ENCODE measurements at regions not wholly inside any gene's neighbourhood (a gene's known extent, or its start where the extent isn't known, plus 50 kb on each side); places are given as distances from the start of the nearest gene placed in this dataset.

DNA sequence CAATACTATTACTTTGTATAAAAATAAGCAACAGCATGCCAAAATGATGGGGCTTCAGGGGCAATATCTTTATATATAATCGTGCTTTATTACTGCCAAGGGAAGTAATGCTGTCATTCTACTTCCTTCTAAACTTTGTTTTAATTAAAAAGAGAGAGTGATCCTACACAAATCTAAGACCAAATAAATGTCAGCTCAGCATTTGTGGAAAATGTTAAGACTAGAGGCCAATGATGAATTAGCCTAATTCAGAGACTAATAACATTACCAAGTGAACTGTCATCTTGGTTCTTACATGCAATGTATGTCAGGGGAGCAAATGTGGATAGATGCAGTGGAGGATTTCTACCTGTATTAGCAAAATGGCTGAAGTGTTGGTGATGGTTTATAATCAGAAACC, 166.4 kb upstream of the PTCHD1 start:
- H3K4me1 Mint-ChIP-seq (ENCODE audit: low read depth in 2 of 2) = no peaks in the 10 kb centered on the region
- H3K36me3 Mint-ChIP-seq = no peaks in the 10 kb centered on the region
- no peak overlapping the region for H3K4me3 Mint-ChIP-seq
- no peaks in the 10 kb centered on the region for H3K27me3 Mint-ChIP-seq
- DNase-seq (ENCODE audit: low spot score) = no peak
- H3K9me3 Mint-ChIP-seq = no peaks in the 10 kb centered on the region
- ATAC-seq = no peak
- H3K27ac Mint-ChIP-seq = no peak overlapping the region

DNA sequence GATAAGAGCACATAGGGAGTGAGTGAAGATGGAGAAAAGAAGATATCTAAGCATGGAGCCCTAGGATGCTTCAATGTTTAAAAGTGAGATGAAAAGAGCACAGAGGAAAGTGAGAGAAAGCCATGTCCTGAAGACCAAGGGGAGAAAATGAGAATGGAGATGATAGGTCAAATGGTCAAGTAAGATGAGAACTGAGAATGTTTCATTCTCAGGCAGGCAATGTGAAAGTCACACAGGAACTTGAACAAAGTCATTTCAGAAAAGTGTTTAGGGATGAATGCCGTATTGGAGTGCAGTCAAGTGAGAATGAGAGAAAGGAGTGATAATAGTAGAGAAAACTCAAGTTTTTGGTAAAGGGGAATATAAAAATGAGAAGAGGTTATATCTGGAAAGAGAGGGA, 148.7 kb upstream of the PTCHD1 start:
- DNase-seq (ENCODE audit: low spot score) = no peak
- no peaks in the 10 kb centered on the region for H3K4me1 Mint-ChIP-seq (ENCODE audit: low read depth in 2 of 2)
- no peak overlapping the region for H3K4me3 Mint-ChIP-seq
- H3K27me3 Mint-ChIP-seq = no peaks in the 10 kb centered on the region
- no peak for ATAC-seq
- no peaks in the 10 kb centered on the region for H3K9me3 Mint-ChIP-seq
- no peak overlapping the region for H3K27ac Mint-ChIP-seq
- no peaks in the 10 kb centered on the region for H3K36me3 Mint-ChIP-seq

- Mint-ChIP-seq H3K27ac (no peak overlapping the region), H3K9me3 (no peaks in the 10 kb centered on the region), H3K4me1 (ENCODE audit: low read depth in 2 of 2) (no peaks in the 10 kb centered on the region), H3K36me3 (no peaks in the 10 kb centered on the region), H3K4me3 (no peak overlapping the region), H3K27me3 (no peaks in the 10 kb centered on the region)
- DNase-seq (ENCODE audit: low spot score) (no peak), ATAC-seq (no peak)
These were observed 146.8 kb upstream of the PTCHD1 start for GRCh38 chrX:23187819-23188218.

DNA sequence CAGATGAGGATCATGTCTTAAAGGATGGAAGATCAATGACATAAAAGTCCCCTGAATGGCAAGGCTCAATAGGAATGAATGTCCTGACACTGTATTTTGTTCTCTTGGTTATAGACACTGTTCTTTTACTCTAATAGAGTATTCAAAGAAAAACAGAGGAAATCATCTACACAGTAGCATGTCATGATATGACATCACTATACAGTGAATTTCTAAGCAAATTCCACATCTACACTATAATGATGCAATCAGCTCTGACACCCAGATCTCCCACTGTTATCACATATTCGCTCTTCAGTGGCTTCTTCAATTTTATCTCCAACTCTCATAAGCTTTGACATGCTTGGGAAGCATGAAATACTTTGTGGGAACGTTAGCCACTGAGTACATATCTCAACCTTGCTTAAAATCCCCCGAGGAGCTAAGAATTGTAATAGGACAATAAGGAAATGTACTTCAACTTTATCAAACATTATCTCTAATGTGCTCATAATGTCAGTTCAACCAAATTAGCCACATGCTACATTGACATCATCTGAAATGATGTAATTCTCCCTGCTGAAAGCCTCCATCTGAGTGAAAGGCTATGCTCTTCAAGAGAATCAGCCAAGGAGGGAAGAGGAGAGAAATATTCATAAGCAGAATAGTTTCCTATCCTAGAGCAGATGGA, 139.6 kb upstream of the PTCHD1 start:
- H3K4me3 Mint-ChIP-seq = no peak overlapping the region
- no peaks in the 10 kb centered on the region for H3K27me3 Mint-ChIP-seq
- ATAC-seq = no peak
- no peaks in the 10 kb centered on the region for H3K4me1 Mint-ChIP-seq (ENCODE audit: low read depth in 2 of 2)
- no peaks in the 10 kb centered on the region for H3K36me3 Mint-ChIP-seq
- H3K9me3 Mint-ChIP-seq = peaks cover 4% of the 10 kb centered on the region
- H3K27ac Mint-ChIP-seq = no peak overlapping the region
- no peak for DNase-seq (ENCODE audit: low spot score)

DNA sequence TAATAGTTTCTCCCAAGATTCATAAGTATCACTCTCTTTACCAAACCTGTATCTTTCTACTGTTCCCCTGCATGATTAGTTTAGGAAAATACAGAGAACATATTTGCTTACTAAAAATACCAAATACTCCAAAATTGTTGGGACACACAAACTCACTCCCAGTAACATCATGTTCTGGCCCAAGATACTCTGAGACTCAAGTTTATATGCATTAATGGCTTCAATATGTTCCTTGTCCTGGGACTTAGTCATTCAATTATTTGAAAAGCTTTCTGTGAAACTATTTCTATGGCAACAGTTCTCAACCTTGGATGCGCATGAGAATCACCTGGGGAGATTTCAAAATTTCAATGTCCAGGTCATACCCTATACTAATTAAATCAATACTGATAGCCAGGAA, 138.9 kb upstream of the PTCHD1 start:
- DNase-seq (ENCODE audit: low spot score) (no peak), ATAC-seq (no peak)
- H3K4me3 Mint-ChIP-seq = no peak overlapping the region
- no peaks in the 10 kb centered on the region for H3K4me1 Mint-ChIP-seq (ENCODE audit: low read depth in 2 of 2)
- no peaks in the 10 kb centered on the region for H3K36me3 Mint-ChIP-seq
- H3K27me3 Mint-ChIP-seq = no peaks in the 10 kb centered on the region
- H3K27ac Mint-ChIP-seq = no peak overlapping the region
- peaks cover 4% of the 10 kb centered on the region for H3K9me3 Mint-ChIP-seq

GRCh38 chrX:23201706-23202105, 132.9 kb upstream of the PTCHD1 start:
- Mint-ChIP-seq H3K27ac (no peak overlapping the region), H3K27me3 (no peaks in the 10 kb centered on the region), H3K36me3 (no peaks in the 10 kb centered on the region), H3K4me1 (ENCODE audit: low read depth in 2 of 2) (no peaks in the 10 kb centered on the region), H3K9me3 (no peaks in the 10 kb centered on the region), H3K4me3 (no peak overlapping the region)
- no peak for ATAC-seq
- no peak for DNase-seq (ENCODE audit: low spot score)

DNA sequence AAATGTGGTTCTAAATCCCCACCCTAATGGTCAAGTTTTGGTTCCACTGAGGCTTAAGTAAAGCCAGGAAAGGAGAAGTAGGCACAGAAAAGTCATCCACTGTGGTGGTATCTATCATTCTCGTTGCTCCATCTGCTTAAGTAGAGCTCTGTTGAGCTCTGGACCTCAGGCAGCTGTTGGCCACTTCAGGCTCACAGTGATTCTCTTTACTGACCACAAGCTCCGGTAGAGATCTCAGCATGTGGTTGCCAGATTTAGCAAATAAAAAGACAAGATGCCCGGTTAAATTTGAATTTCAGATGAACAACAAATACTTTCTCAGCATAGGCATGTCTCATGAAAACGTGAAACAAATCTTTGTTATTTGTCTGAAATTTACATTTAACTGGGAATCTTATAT, 132.3 kb upstream of the PTCHD1 start:
- no peak for ATAC-seq
- Mint-ChIP-seq H3K27ac (no peak overlapping the region), H3K36me3 (no peaks in the 10 kb centered on the region), H3K4me3 (no peak overlapping the region), H3K4me1 (ENCODE audit: low read depth in 2 of 2) (no peaks in the 10 kb centered on the region), H3K9me3 (no peaks in the 10 kb centered on the region), H3K27me3 (no peaks in the 10 kb centered on the region)
- DNase-seq (ENCODE audit: low spot score) = no peak

- Mint-ChIP-seq H3K36me3 (no peaks in the 10 kb centered on the region), H3K27ac (no peak overlapping the region), H3K4me1 (ENCODE audit: low read depth in 2 of 2) (no peaks in the 10 kb centered on the region), H3K4me3 (no peak overlapping the region), H3K27me3 (no peaks in the 10 kb centered on the region), H3K9me3 (no peaks in the 10 kb centered on the region)
- ATAC-seq (no peak), DNase-seq (ENCODE audit: low spot score) (no peak)
These were observed 111.5 kb upstream of the PTCHD1 start for GRCh38 chrX:23223169-23223568.

DNA sequence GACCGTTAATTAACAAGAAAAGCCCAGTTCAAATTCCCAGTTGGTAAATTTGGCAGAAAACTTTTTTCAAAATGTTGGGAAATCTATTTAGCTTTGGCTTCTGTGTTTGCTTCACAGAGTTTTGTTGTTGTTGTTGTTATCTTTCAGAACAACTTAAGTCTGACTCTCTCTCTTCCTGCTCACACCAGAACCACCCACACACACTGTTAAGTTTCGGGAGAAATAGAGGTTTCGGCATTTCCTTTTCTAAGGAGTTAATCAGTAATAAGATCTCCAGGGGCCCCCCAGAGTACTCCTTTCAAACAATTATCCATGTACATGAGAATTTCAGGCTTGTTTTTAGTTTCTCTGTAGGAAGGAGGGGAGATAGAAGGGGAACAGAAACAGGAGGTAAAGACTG, 106.2 kb upstream of the PTCHD1 start:
- H3K4me3 Mint-ChIP-seq = peak overlapping the region; percentile 66
- no peak for DNase-seq (ENCODE audit: low spot score)
- H3K27me3 Mint-ChIP-seq = peaks cover 0 to 4% of the 10 kb centered on the region in 2 donors
- H3K4me1 Mint-ChIP-seq (ENCODE audit: low read depth in 2 of 2) = peaks cover 0 to 6% of the 10 kb centered on the region in 2 donors
- H3K9me3 Mint-ChIP-seq = no peaks in the 10 kb centered on the region
- H3K27ac Mint-ChIP-seq = no peak overlapping the region
- no peak for ATAC-seq
- H3K36me3 Mint-ChIP-seq = no peaks in the 10 kb centered on the region

DNA sequence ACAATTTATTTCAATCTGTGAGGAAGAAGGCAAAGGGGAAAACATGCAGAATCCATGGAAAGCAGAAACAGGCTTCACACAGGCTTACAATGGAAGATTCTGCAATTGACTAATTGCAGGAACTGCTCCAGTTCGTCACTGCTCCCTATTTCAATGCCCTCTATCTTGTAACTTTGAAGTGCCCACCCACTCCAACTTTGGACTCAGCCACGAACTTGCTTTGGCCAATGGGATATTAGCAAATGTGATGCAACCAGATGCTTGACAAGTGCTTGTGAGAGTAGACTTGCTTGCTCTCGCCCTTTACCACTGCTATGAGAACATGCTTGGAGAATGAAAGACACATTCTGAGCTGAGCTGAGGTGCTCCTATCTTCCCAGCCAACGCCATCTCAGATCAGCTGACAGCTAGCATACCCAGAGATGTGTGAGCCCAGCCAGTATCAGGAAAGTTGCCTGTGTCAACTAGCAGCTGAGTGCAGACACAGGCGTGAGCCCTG, 105.7 kb upstream of the PTCHD1 start:
- Mint-ChIP-seq H3K27me3 (peaks cover 0 to 4% of the 10 kb centered on the region in 2 donors), H3K27ac (no peak overlapping the region), H3K4me1 (ENCODE audit: low read depth in 2 of 2) (peaks cover 0 to 6% of the 10 kb centered on the region in 2 donors), H3K4me3 (peak overlapping the region; percentile 66), H3K9me3 (no peaks in the 10 kb centered on the region), H3K36me3 (no peaks in the 10 kb centered on the region)
- DNase-seq (ENCODE audit: low spot score) (no peak), ATAC-seq (no peak)

DNA sequence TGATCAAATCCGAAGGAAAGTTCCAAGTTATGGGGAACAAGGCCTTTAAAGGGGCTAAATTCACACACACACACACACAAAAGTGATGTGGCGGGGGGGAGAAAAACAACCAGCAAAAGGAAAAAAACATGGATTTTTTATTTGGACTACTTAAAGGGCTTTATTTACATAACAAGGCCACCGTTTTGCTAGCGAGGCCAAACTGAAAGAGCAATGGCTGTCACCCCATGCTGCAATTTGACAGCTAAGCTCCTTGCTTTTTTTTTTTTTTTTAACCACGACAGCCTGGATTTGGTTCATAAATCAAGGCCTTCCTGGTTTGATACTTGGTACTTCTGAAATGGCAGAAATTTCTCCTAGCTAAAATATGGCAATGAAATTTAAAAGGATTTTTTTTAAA, 99.6 kb upstream of the PTCHD1 start:
- no peak for ATAC-seq
- Mint-ChIP-seq H3K4me1 (ENCODE audit: low read depth in 2 of 2) (no peaks in the 10 kb centered on the region), H3K27me3 (no peaks in the 10 kb centered on the region), H3K36me3 (no peaks in the 10 kb centered on the region), H3K4me3 (no peak overlapping the region), H3K9me3 (no peaks in the 10 kb centered on the region), H3K27ac (no peak overlapping the region)
- no peak for DNase-seq (ENCODE audit: low spot score)

GRCh38 chrX:23246001-23246400, 88.6 kb upstream of the PTCHD1 start:
- Mint-ChIP-seq H3K9me3 (peaks cover 3% of the 10 kb centered on the region), H3K4me3 (no peak overlapping the region), H3K4me1 (ENCODE audit: low read depth in 2 of 2) (no peaks in the 10 kb centered on the region)

GRCh38 chrX:23248187-23248586, 86.5 kb upstream of the PTCHD1 start:
- H3K36me3 Mint-ChIP-seq = no peaks in the 10 kb centered on the region
- no peaks in the 10 kb centered on the region for H3K27me3 Mint-ChIP-seq
- no peaks in the 10 kb centered on the region for H3K4me1 Mint-ChIP-seq (ENCODE audit: low read depth in 2 of 2)
- H3K9me3 Mint-ChIP-seq = peaks cover 9% of the 10 kb centered on the region
- DNase-seq (ENCODE audit: low spot score) (no peak), ATAC-seq (no peak)
- no peak overlapping the region for H3K27ac Mint-ChIP-seq
- H3K4me3 Mint-ChIP-seq = no peak overlapping the region

More at GRCh38 chrX:23246001-23246400, 88.6 kb upstream of the PTCHD1 start:
- H3K27ac Mint-ChIP-seq = no peak overlapping the region
- H3K36me3 Mint-ChIP-seq = no peaks in the 10 kb centered on the region
- ATAC-seq (no peak), DNase-seq (ENCODE audit: low spot score) (no peak)
- H3K27me3 Mint-ChIP-seq = no peaks in the 10 kb centered on the region

GRCh38 chrX:23251043-23251442, 83.6 kb upstream of the PTCHD1 start:
- H3K36me3 Mint-ChIP-seq = no peaks in the 10 kb centered on the region
- DNase-seq (ENCODE audit: low spot score) = no peak
- H3K9me3 Mint-ChIP-seq = peaks cover 9% of the 10 kb centered on the region
- no peaks in the 10 kb centered on the region for H3K4me1 Mint-ChIP-seq (ENCODE audit: low read depth in 2 of 2)
- H3K4me3 Mint-ChIP-seq = no peak overlapping the region
- ATAC-seq = no peak
- H3K27me3 Mint-ChIP-seq = no peaks in the 10 kb centered on the region
- H3K27ac Mint-ChIP-seq = no peak overlapping the region

DNA sequence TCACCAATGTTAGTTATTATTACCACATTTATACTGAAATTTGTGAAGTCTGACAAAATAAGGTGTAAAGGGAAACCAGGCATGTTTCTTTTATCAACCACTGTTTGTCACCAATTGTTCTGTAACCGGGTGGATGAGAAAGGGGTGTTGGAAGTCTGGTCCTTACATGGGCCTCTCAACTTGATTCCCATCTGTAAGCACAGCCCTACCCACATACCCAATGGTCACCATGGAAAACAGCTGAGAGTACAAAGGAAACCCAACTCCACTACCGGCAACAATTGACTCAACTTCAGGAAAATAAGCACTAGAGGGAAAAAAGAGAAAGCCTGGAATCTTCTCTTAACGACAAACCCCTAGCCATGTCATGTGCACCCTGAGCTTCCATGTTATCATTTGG, 70.8 kb upstream of the PTCHD1 start:
- Mint-ChIP-seq H3K9me3 (peaks cover 8% of the 10 kb centered on the region), H3K36me3 (no peaks in the 10 kb centered on the region), H3K27me3 (no peaks in the 10 kb centered on the region), H3K4me3 (no peak overlapping the region), H3K4me1 (ENCODE audit: low read depth in 2 of 2) (no peaks in the 10 kb centered on the region), H3K27ac (no peak overlapping the region)
- ATAC-seq (no peak), DNase-seq (ENCODE audit: low spot score) (no peak)

Measured in natural killer cell treated with Interleukin-12 subunit alpha and Interleukin-12 subunit beta and Interleukin-15 and Interleukin-18, amount 100 ng/mL, for 72 hours (primary cell).